Neural cell (in vitro differentiated cells): ENCODE measurements at regions not wholly inside any gene's neighbourhood (a gene's known extent, or its start where the extent isn't known, plus 50 kb on each side); places are given as distances from the start of the nearest gene placed in this dataset.

Source experiments
- H2AFZ ChIP-seq: fragments of 200-600, 300-800 bp; sonication (generic), shearing (Covaris generic); 2 replicates; pipeline ENCODE4 v1.6.0; 2014; ENCODE audit warnings: low read depth, mild to moderate bottlenecking, antibody characterized with exemption, low read length, moderate library complexity
- H3F3A ChIP-seq: fragments of 200-600 bp; shearing (Covaris generic); 2 replicates; pipeline ENCODE4 v1.6.1; 2016; ENCODE audit warnings: mild to moderate bottlenecking, moderate library complexity, mixed read lengths, antibody characterized with exemption, low read length; ENCODE audit not compliant: insufficient read depth, poor library complexity, severe bottlenecking
- H3K27ac ChIP-seq: fragments of 200-600, 300-800 bp; sonication (generic), shearing (Covaris generic); 2 replicates; pipeline ENCODE4 v1.5.1; 2014; ENCODE audit warnings: mild to moderate bottlenecking, low read length, moderate library complexity
- H3K27me3 ChIP-seq: fragments of 300-800, 200-600 bp; sonication (generic), shearing (Covaris generic); 2 replicates; pipeline ENCODE4 v1.6.0; 2014; ENCODE audit warnings: mild to moderate bottlenecking, low read depth, low read length, moderate library complexity; ENCODE audit not compliant: insufficient read depth
- H3K36me3 ChIP-seq: fragments of 300-800, 200-600 bp; sonication (generic), shearing (Covaris generic); 2 replicates; pipeline ENCODE4 v1.5.1; 2014; ENCODE audit warnings: mild to moderate bottlenecking, antibody characterized with exemption, low read length, moderate library complexity; ENCODE audit not compliant: insufficient read depth
- H3K4me2 ChIP-seq: fragments of 300-800, 200-600 bp; sonication (generic), shearing (Covaris generic); 2 replicates; pipeline ENCODE4 v1.6.0; 2014; ENCODE audit warnings: mild to moderate bottlenecking, low read length
- H3K4me3 ChIP-seq: fragments of 300-800, 200-600 bp; sonication (generic), shearing (Covaris generic); 2 replicates; pipeline ENCODE4 v1.5.1; 2014; ENCODE audit warnings: mild to moderate bottlenecking, low read length, moderate library complexity
- H3K79me2 ChIP-seq: fragments of 200-600 bp; shearing (Covaris generic); replicated peaks from 2 replicates; pipeline ENCODE4 v1.6.0; 2014; ENCODE audit warnings: mild to moderate bottlenecking, low read length, moderate library complexity; ENCODE audit not compliant: insufficient read depth
- H3K9ac ChIP-seq: fragments of 300-800, 200-600 bp; sonication (generic), shearing (Covaris generic); 2 replicates; pipeline ENCODE4 v1.6.1; 2016; ENCODE audit warnings: mild to moderate bottlenecking, low read length, mixed read lengths
- H3K9me2 ChIP-seq: fragments of 200-600 bp; shearing (Covaris generic); 2 replicates; pipeline ENCODE4 v1.6.1; 2016; ENCODE audit warnings: mild to moderate bottlenecking, low read length, mixed read lengths; ENCODE audit not compliant: insufficient read depth
- H3K9me3 ChIP-seq: fragments of 200-600, 300-800 bp; sonication (generic), shearing (Covaris generic); 2 replicates; pipeline ENCODE4 v1.6.1; 2016; ENCODE audit warnings: mild to moderate bottlenecking, mixed run types, low read length, moderate library complexity, mixed read lengths
- H4K20me1 ChIP-seq: fragments of 200-600 bp; shearing (Covaris generic); 2 replicates; pipeline ENCODE4 v1.6.1; 2016; ENCODE audit warnings: mild to moderate bottlenecking, mixed run types; ENCODE audit not compliant: insufficient read depth
- EP300 ChIP-seq: fragments of 450-650 bp; conservative IDR thresholded peaks from 2 replicates; pipeline ENCODE4 v1.6.1; 2014; ENCODE audit warnings: antibody characterized with exemption, mild to moderate bottlenecking, moderate library complexity; ENCODE audit not compliant: poor library complexity, severe bottlenecking
- EZH2 ChIP-seq: fragments of 200-600, 300-800 bp; shearing (Covaris generic), sonication (generic); IDR thresholded peaks from 2 replicates; pipeline ENCODE4 v1.6.1; 2014; ENCODE audit warnings: antibody characterized with exemption, low read length, borderline replicate concordance, mild to moderate bottlenecking; ENCODE audit not compliant: insufficient read depth, poor library complexity, severe bottlenecking
- MXI1 ChIP-seq: fragments of 450-650 bp; conservative IDR thresholded peaks from 2 replicates; pipeline ENCODE4 v1.6.1; 2014; ENCODE audit warnings: antibody characterized with exemption, mild to moderate bottlenecking; ENCODE audit not compliant: poor library complexity, severe bottlenecking
- POLR2AphosphoS5 ChIP-seq: IDR thresholded peaks from 2 replicates; pipeline ENCODE4 v1.6.1; 2012
- RAD21 ChIP-seq: fragments of 450-650 bp; conservative IDR thresholded peaks from 2 replicates; pipeline ENCODE4 v1.6.1; 2014; ENCODE audit warnings: antibody characterized with exemption, mild to moderate bottlenecking, moderate library complexity
- SMC3 ChIP-seq: fragments of 450-650 bp; conservative IDR thresholded peaks from 2 replicates; pipeline ENCODE4 v1.6.1; 2014; ENCODE audit warnings: antibody characterized with exemption, mild to moderate bottlenecking, moderate library complexity; ENCODE audit not compliant: poor library complexity
- TAF1 ChIP-seq: IDR thresholded peaks from 2 replicates; pipeline ENCODE4 v1.6.1; 2012; ENCODE audit warnings: low read depth
- TF ChIP-seq, protein P1 (sequence below): IDR thresholded peaks from 2 replicates; pipeline ENCODE4 v1.6.1; 2012; ENCODE audit warnings: borderline replicate concordance
- TF ChIP-seq, protein P2 (sequence below): fragments of 450-650 bp; IDR thresholded peaks from 2 replicates; pipeline ENCODE4 v1.5.1; 2014; ENCODE audit warnings: antibody characterized with exemption, mild to moderate bottlenecking, moderate library complexity; ENCODE audit not compliant: poor library complexity, severe bottlenecking

DNA sequence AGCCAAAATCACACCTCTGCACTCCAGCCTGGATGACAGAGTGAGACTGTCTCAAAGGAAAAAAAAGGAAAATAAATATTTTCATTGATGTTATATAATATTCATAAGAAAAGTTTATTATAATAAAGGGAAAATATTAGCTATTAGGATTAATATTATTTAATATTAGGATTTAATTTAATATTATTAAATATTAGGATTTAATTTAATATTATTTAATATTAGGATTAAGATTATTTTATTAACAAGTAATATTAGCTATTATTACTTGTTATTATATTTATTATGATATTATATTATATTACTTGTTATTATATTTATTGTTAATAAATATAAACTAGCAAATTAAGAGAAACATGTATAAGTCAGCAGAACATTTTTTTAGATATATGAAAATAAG, 518.1 kb downstream of the FSCB start:
- Histone ChIP-seq H2AFZ (no peak overlapping the region), H3K4me2 (no peak overlapping the region)
- TF ChIP-seq EP300, result no peak
- no peak for TF ChIP-seq MXI1
- TF ChIP-seq SMC3, result no peak
- TF ChIP-seq RAD21, result no peak
- TF ChIP-seq POLR2AphosphoS5, result no peak
- TF ChIP-seq, protein P1, sequence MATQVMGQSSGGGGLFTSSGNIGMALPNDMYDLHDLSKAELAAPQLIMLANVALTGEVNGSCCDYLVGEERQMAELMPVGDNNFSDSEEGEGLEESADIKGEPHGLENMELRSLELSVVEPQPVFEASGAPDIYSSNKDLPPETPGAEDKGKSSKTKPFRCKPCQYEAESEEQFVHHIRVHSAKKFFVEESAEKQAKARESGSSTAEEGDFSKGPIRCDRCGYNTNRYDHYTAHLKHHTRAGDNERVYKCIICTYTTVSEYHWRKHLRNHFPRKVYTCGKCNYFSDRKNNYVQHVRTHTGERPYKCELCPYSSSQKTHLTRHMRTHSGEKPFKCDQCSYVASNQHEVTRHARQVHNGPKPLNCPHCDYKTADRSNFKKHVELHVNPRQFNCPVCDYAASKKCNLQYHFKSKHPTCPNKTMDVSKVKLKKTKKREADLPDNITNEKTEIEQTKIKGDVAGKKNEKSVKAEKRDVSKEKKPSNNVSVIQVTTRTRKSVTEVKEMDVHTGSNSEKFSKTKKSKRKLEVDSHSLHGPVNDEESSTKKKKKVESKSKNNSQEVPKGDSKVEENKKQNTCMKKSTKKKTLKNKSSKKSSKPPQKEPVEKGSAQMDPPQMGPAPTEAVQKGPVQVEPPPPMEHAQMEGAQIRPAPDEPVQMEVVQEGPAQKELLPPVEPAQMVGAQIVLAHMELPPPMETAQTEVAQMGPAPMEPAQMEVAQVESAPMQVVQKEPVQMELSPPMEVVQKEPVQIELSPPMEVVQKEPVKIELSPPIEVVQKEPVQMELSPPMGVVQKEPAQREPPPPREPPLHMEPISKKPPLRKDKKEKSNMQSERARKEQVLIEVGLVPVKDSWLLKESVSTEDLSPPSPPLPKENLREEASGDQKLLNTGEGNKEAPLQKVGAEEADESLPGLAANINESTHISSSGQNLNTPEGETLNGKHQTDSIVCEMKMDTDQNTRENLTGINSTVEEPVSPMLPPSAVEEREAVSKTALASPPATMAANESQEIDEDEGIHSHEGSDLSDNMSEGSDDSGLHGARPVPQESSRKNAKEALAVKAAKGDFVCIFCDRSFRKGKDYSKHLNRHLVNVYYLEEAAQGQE, result no peak
- TF ChIP-seq, protein P2, sequence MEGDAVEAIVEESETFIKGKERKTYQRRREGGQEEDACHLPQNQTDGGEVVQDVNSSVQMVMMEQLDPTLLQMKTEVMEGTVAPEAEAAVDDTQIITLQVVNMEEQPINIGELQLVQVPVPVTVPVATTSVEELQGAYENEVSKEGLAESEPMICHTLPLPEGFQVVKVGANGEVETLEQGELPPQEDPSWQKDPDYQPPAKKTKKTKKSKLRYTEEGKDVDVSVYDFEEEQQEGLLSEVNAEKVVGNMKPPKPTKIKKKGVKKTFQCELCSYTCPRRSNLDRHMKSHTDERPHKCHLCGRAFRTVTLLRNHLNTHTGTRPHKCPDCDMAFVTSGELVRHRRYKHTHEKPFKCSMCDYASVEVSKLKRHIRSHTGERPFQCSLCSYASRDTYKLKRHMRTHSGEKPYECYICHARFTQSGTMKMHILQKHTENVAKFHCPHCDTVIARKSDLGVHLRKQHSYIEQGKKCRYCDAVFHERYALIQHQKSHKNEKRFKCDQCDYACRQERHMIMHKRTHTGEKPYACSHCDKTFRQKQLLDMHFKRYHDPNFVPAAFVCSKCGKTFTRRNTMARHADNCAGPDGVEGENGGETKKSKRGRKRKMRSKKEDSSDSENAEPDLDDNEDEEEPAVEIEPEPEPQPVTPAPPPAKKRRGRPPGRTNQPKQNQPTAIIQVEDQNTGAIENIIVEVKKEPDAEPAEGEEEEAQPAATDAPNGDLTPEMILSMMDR, result no peak
- no peak for TF ChIP-seq EZH2
- no peak for TF ChIP-seq TAF1

DNA sequence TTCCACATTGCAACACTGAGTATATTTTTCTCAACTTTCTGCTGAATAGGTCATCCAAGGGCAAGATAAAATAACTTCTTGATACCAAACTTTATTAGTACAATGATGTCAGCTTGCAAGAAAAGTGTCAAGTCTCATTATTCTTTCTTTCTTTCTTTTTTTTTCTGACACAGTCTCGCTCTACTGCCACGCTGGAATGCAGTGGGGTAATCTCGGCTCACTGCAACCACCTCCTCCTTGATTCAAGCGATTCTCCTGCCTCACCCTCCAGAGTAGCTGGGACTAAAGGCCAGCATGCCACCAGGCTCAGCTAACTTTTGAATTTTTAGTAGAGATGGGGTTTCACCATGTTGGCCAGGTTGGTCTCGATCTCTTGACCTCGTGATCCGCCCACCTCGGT, 523.4 kb downstream of the FSCB start:
- no peak overlapping the region for H3K4me3 ChIP-seq
- no peak overlapping the region for H2AFZ ChIP-seq
- H3K36me3 ChIP-seq, result no peaks in the 10 kb centered on the region
- TF ChIP-seq EP300, result no peak
- TF ChIP-seq EZH2, result no peak
- TF ChIP-seq, protein P1, result no peak
- TF ChIP-seq, protein P2, result no peak
- no peak for TF ChIP-seq POLR2AphosphoS5
- no peak for TF ChIP-seq TAF1
- TF ChIP-seq SMC3, result no peak
- TF ChIP-seq MXI1, result no peak
- no peak for TF ChIP-seq RAD21
- peaks cover 3% of the 10 kb centered on the region for H3F3A ChIP-seq
- no peak overlapping the region for H3K9ac ChIP-seq
- H3K79me2 ChIP-seq, result no peaks in the 10 kb centered on the region
- no peaks in the 10 kb centered on the region for H4K20me1 ChIP-seq
- H3K27me3 ChIP-seq, result no peaks in the 10 kb centered on the region
- H3K27ac ChIP-seq, result no peak overlapping the region
- no peaks in the 10 kb centered on the region for H3K9me3 ChIP-seq
- H3K4me2 ChIP-seq, result no peak overlapping the region
- no peaks in the 10 kb centered on the region for H3K9me2 ChIP-seq

More for the DNA sequence above, 518.1 kb downstream of the FSCB start:
- H3K4me3 ChIP-seq, result no peak overlapping the region
- H3F3A ChIP-seq, result no peaks in the 10 kb centered on the region
- H3K79me2 ChIP-seq, result no peaks in the 10 kb centered on the region
- H3K9me3 ChIP-seq, result no peaks in the 10 kb centered on the region
- no peaks in the 10 kb centered on the region for H3K27me3 ChIP-seq
- H4K20me1 ChIP-seq, result no peaks in the 10 kb centered on the region
- no peaks in the 10 kb centered on the region for H3K36me3 ChIP-seq
- no peaks in the 10 kb centered on the region for H3K9me2 ChIP-seq
- no peak overlapping the region for H3K9ac ChIP-seq
- H3K27ac ChIP-seq, result no peak overlapping the region
